Calu3 (cell line): ENCODE measurements at regions not wholly inside any gene's neighbourhood (a gene's known extent, or its start where the extent isn't known, plus 50 kb on each side); places are given as distances from the start of the nearest gene placed in this dataset.

ENCODE experiments used
- BruUV-seq: library from RNA; stranded (reverse); fragments of 400-500 nt; replicated peaks from 2 replicates; lab custom pipeline; 2021; lab: Mats Ljungman, UMichigan
- CTCF ChIA-PET: fragments of 300-600 bp; sonication (Branson Sonifier 250); formaldehyde crosslinking; loops from one replicate; lab custom pipeline; 2022; ENCODE audit warnings: antibody characterized with exemption; lab: Charles Lee
- DNase-seq: peaks from one replicate; pipeline ENCODE4 v3.0.0; 2022
- H3K27ac Mint-ChIP-seq: one replicate; pipeline ENCODE4 v1.8.0; 2022; ENCODE audit warnings: mixed read lengths; ENCODE audit not compliant: unreplicated experiment
- H3K27me3 Mint-ChIP-seq: one replicate; pipeline ENCODE4 v1.8.0; 2022; ENCODE audit warnings: mixed read lengths; ENCODE audit not compliant: unreplicated experiment
- H3K36me3 Mint-ChIP-seq: one replicate; pipeline ENCODE4 v1.8.0; 2022; ENCODE audit warnings: mild to moderate bottlenecking, moderate library complexity, mixed read lengths; ENCODE audit not compliant: insufficient read depth, unreplicated experiment
- H3K4me1 Mint-ChIP-seq: one replicate; pipeline ENCODE4 v1.8.0; 2022; ENCODE audit warnings: mild to moderate bottlenecking, low read depth, mixed read lengths; ENCODE audit not compliant: unreplicated experiment
- H3K4me3 Mint-ChIP-seq: one replicate; pipeline ENCODE4 v1.8.0; 2022; ENCODE audit warnings: mild to moderate bottlenecking, low read depth, moderate library complexity, mixed read lengths; ENCODE audit not compliant: unreplicated experiment
- H3K9me3 Mint-ChIP-seq: one replicate; pipeline ENCODE4 v1.8.0; 2022; ENCODE audit warnings: low read depth, mixed read lengths; ENCODE audit not compliant: unreplicated experiment
- intact Hi-C: fragments of 100-400 bp; cut with micrococcal nuclease; formaldehyde crosslinking; loops from one replicate; pipeline ENCODE4 v1.10.0; 2022; ENCODE audit not compliant: unreplicated experiment
- TF ChIP-seq, protein P1 (sequence below): fragments of 200-600 bp; IDR thresholded peaks from one replicate; pipeline ENCODE4 v1.8.0; 2022; ENCODE audit warnings: antibody characterized with exemption; ENCODE audit not compliant: unreplicated experiment

DNA sequence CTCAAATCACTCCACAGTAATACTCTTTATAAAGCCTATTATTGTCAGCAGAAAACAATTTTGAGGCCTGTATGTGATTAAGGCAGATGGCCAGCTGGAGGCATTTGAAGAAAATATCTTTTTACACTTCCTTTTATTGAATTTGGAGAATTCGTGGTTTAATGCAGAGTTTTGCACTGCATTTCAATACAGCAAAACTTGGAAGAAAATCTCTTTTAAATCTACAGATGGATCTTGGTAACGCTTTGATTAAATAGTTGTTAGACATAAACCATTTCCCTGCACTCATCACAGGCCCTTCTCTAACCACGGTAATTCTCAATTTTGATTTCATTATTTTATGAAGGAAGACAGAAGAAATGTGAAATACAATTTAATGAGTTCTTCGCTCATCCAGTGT lies 185.7 kb downstream of the RFC3 start:
- no peaks in the 10 kb centered on the region for H3K36me3 Mint-ChIP-seq

GRCh38 chr13:34004676-34005075 lies 186.7 kb downstream of the RFC3 start:
- TF ChIP-seq, protein P1, sequence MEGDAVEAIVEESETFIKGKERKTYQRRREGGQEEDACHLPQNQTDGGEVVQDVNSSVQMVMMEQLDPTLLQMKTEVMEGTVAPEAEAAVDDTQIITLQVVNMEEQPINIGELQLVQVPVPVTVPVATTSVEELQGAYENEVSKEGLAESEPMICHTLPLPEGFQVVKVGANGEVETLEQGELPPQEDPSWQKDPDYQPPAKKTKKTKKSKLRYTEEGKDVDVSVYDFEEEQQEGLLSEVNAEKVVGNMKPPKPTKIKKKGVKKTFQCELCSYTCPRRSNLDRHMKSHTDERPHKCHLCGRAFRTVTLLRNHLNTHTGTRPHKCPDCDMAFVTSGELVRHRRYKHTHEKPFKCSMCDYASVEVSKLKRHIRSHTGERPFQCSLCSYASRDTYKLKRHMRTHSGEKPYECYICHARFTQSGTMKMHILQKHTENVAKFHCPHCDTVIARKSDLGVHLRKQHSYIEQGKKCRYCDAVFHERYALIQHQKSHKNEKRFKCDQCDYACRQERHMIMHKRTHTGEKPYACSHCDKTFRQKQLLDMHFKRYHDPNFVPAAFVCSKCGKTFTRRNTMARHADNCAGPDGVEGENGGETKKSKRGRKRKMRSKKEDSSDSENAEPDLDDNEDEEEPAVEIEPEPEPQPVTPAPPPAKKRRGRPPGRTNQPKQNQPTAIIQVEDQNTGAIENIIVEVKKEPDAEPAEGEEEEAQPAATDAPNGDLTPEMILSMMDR: no peak
- no peaks in the 10 kb centered on the region for H3K36me3 Mint-ChIP-seq
- CTCF ChIA-PET: no interaction called here
- no peak for DNase-seq
- no TSS peak for BruUV-seq
- no peaks in the 10 kb centered on the region for H3K9me3 Mint-ChIP-seq
- intact Hi-C loops: no loop called here
- no peak overlapping the region for H3K4me3 Mint-ChIP-seq
- H3K27me3 Mint-ChIP-seq: no peaks in the 10 kb centered on the region
- H3K4me1 Mint-ChIP-seq: no peaks in the 10 kb centered on the region
- H3K27ac Mint-ChIP-seq: no peak overlapping the region

More for the DNA sequence above, 185.7 kb downstream of the RFC3 start:
- CTCF ChIA-PET: no interaction called here
- Mint-ChIP-seq H3K27ac (no peak overlapping the region), H3K27me3 (no peaks in the 10 kb centered on the region), H3K4me3 (no peak overlapping the region), H3K9me3 (no peaks in the 10 kb centered on the region), H3K4me1 (no peaks in the 10 kb centered on the region)
- TF ChIP-seq, protein P1: no peak
- no TSS peak for BruUV-seq
- no peak for DNase-seq
- intact Hi-C loops: no loop called here

GRCh38 chr13:34006011-34006410 lies 188.1 kb downstream of the RFC3 start:
- intact Hi-C loops: no loop called here
- Mint-ChIP-seq H3K27ac (no peak overlapping the region), H3K4me1 (no peaks in the 10 kb centered on the region), H3K27me3 (no peaks in the 10 kb centered on the region), H3K9me3 (no peaks in the 10 kb centered on the region), H3K36me3 (no peaks in the 10 kb centered on the region), H3K4me3 (no peak overlapping the region)
- DNase-seq: no peak
- TF ChIP-seq, protein P1: no peak
- BruUV-seq: no TSS peak
- CTCF ChIA-PET: no interaction called here

DNA sequence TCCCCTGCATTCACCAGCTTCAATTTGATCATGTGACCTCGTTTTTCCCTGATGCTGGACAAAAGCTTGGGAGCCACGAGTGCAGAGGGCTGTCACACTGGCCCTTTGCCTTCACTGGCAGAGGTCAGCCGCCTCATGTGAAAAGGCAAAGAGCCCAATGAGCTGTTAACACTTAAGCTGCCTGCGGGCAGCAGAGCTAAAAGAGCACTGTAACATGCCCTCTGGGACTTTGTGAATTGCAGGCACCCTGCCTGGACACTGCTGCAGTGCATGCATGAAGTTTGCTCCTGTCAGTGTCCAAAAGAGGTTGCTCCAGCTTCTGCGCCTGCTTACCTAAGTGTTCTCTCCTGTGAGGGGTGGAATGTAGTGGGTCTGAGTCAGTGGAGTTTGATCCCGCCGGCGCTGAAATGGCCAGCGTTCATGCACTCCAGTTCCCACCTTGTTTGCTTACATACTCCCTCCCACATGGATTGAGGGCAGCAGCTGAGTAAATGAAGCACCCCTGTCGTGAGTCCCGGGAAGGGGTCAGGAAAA lies 193.7 kb downstream of the RFC3 start:
- DNase-seq: no peak
- CTCF ChIA-PET: interaction anchor here (0.7 to 1.4 kb wide), 2 partner anchors 12 to 368 kb away, joined by 3 read pairs; no protein-coding TSS in a partner anchor

More for the DNA sequence above, 193.7 kb downstream of the RFC3 start:
- no peak overlapping the region for H3K4me3 Mint-ChIP-seq
- BruUV-seq: no TSS peak
- H3K4me1 Mint-ChIP-seq: no peaks in the 10 kb centered on the region
- H3K36me3 Mint-ChIP-seq: no peaks in the 10 kb centered on the region
- no peaks in the 10 kb centered on the region for H3K9me3 Mint-ChIP-seq
- H3K27me3 Mint-ChIP-seq: no peaks in the 10 kb centered on the region
- H3K27ac Mint-ChIP-seq: no peak overlapping the region
- intact Hi-C loops: no loop called here
- TF ChIP-seq, protein P1: no peak
